ENCODE measurements at regions not wholly inside any gene's neighbourhood (a gene's known extent, or its start where the extent isn't known, plus 50 kb on each side); places are given as distances from the start of the nearest gene placed in this dataset.

DNA sequence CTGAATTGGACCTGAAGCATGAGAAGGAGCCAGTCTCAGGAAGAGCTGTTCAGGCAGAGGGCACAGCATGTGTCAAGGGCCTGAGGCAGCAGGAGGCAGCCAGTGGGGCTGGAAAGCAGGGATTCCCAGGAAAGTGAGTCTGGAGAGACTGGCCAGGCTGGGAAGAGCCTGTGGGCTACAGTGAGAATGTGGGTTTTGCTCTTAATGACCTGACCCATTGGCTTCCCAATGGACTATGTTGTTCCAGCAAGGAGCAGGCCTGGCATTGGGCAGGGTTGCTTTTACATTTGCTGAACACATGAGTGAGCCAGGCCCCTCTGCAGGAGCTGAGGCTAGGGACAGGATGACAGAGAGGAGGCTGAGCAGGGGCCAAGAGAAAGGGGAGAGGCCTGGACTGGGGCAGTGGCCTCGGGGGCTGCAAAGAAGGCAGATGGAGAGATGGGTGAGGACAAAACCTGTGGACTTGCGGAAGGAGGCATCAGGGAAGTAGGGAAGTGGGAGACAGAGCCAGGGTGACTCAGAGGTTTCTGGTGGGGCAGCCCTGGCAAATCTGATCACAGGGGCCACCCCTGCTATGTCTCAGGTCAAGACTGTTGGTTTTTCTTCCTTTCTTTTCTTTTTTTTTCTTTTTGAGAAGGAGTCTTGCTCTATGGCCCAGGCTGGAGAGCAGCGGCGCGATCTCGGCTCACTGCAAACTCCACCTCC lies 65.9 kb upstream of the NEK6 start:
- TF ChIP-seq CTCF (IDR thresholded peaks at IDR 0.05; ENCODE audit: low read depth, low read length, missing control alignments), result no peak
- H3K4me3 ChIP-seq (replicated peaks; ENCODE audit: low read depth, low read length), result no peak overlapping the region
- DNase-seq (ENCODE audit: extremely low read depth, low read depth), result no peak

GRCh38 chr9:124196814-124197176 lies 61.0 kb upstream of the NEK6 start:
- DNase-seq (ENCODE audit: extremely low read depth, low read depth), result no peak
- no peak for TF ChIP-seq CTCF (IDR thresholded peaks at IDR 0.05; ENCODE audit: low read depth, low read length, missing control alignments)
- H3K4me3 ChIP-seq (replicated peaks; ENCODE audit: low read depth, low read length), result no peak overlapping the region

DNA sequence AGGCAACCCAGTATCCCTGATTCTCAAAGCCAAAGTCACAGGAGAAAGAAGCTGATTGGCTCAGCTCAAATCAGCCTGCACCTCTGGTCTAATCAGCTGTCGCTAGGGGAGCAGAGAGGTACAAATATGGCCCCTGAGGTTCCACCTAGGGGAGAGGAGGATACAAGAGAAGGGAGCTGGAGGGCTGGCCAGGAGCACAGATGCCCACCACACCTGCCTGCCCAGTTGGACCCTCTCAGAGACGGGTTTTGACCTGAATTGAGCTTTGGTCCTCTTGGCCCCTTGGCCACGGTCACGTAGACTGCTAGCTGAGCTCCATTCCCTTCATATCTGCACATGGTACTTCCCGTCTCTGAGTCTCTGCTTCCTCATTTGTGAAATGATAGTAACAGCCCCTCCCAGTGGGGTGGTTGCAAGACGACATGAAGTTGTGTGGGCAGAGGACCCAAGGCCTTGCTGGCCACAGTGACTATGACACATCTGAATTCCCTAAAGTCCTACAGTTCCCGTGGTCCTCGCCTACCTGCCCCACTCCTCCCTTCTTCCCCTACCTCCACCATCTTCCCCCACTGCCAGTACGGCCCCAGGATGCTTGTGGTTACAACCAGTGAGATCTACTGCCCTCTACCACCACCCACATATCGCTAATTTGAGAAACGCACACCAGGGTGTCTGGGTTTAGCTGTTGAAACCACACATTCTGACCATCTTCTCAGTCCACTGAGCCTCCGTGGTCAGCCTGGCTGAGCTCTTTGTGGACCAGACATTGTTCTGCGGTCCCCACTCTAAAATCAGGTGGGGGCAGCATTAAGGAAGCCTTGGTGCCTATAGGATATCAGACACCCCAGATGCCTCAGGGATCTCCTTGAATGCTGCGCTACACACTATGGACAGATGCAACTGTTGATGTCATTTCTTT lies 60.3 kb upstream of the NEK6 start:
- no peak for TF ChIP-seq CTCF (IDR thresholded peaks at IDR 0.05; ENCODE audit: low read depth, low read length, missing control alignments)
- no peak for DNase-seq (ENCODE audit: extremely low read depth, low read depth)
- no peak overlapping the region for H3K4me3 ChIP-seq (replicated peaks; ENCODE audit: low read depth, low read length)

DNA sequence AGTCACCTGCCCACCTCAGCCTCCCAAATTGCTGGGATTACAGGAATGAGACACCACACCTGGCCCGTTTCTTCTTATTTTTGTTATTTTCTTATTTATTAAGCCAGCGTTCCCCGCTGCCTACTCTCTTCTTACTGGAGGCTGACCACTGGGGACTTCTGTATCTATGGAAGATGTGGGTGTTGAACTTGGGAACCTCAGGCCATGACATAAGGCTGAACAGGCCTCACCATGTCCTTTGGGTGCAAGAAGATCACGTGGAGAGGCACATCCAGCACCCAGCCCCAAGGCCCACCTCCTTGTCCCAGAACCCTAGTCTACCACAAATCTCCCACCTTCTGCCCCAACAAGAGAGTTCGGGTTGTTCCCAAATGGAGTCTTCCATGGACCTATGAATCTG lies 59.4 kb upstream of the NEK6 start:
- H3K4me3 ChIP-seq (replicated peaks; ENCODE audit: low read depth, low read length), result no peak overlapping the region
- TF ChIP-seq CTCF (IDR thresholded peaks at IDR 0.05; ENCODE audit: low read depth, low read length, missing control alignments), result no peak
- DNase-seq (ENCODE audit: extremely low read depth, low read depth), result no peak

- no peak for TF ChIP-seq CTCF (IDR thresholded peaks at IDR 0.05; ENCODE audit: low read depth, low read length, missing control alignments)
- no peak for DNase-seq (ENCODE audit: extremely low read depth, low read depth)
- no peak overlapping the region for H3K4me3 ChIP-seq (replicated peaks; ENCODE audit: low read depth, low read length)
These were observed 58.8 kb upstream of the NEK6 start for GRCh38 chr9:124198948-124199347.

- no peak for TF ChIP-seq CTCF (IDR thresholded peaks at IDR 0.05; ENCODE audit: low read depth, low read length, missing control alignments)
- no peak overlapping the region for H3K4me3 ChIP-seq (replicated peaks; ENCODE audit: low read depth, low read length)
- DNase-seq (ENCODE audit: extremely low read depth, low read depth), result no peak
These were observed 58.3 kb upstream of the NEK6 start for GRCh38 chr9:124199474-124199873.

All from HFF-Myc (cell line).